ENCODE measurements at regions not wholly inside any gene's neighbourhood (a gene's known extent, or its start where the extent isn't known, plus 50 kb on each side); places are given as distances from the start of the nearest gene placed in this dataset.

GRCh38 chr2:63697160-63697559 lies 108.4 kb downstream of the MDH1 start:
- Histone ChIP-seq H3K27ac (ENCODE audit: low read depth in 2 of 2, low read length in 1 of 2) (no peak overlapping the region), H3K36me3 (replicated peaks in 1 of 2; ENCODE audit: control insufficient read depth in 1 of 2, insufficient read depth in 2 of 2, low read length in 1 of 2) (no peaks in the 10 kb centered on the region), H3K9me3 (no peaks in the 10 kb centered on the region), H3K9me2 (no peaks in the 10 kb centered on the region), H3F3A (replicated peaks; ENCODE audit: insufficient read depth) (peaks cover 9% of the 10 kb centered on the region), H4K20me1 (ENCODE audit: insufficient read depth) (no peaks in the 10 kb centered on the region), H3K4me1 (ENCODE audit: control insufficient read depth in 1 of 2, insufficient read depth in 2 of 2, low read depth in 1 of 2, low read length in 1 of 2) (peaks cover 7 to 9% of the 10 kb centered on the region in 2 experiments; a peak in 3 of 4 replicates), H3K4me2 (no peak overlapping the region), H3K9ac (no peak overlapping the region), H3K27me3 (ENCODE audit: insufficient read depth) (no peaks in the 10 kb centered on the region), H3K79me2 (ENCODE audit: insufficient read depth) (no peaks in the 10 kb centered on the region), H2AFZ (ENCODE audit: low read depth) (no peak overlapping the region), H3K4me3 (ENCODE audit: low read depth in 2 of 2, low read length in 1 of 2) (no peak overlapping the region)
- WGBS (ENCODE audit: low lambda C conversion rate), result 95% methylated on average over 4 of the region's 4 CpGs
- DNase-seq, result no peak
- TF ChIP-seq YY1 (IDR thresholded peaks at IDR 0.05; ENCODE audit: low read depth), result no peak
- TF ChIP-seq CHD2 (IDR thresholded peaks at IDR 0.05; ENCODE audit: low read length, partially characterized antibody), result no peak
- no peak for TF ChIP-seq SMC3 (IDR thresholded peaks at IDR 0.05; ENCODE audit: low read depth, low read length)
- no peak for TF ChIP-seq SIN3A (IDR thresholded peaks at IDR 0.05; ENCODE audit: borderline replicate concordance, low read depth, low read length)
- POLR2A ChIA-PET, result no interaction called here
- CTCF ChIA-PET, result interaction anchor here (1.1 to 2.3 kb wide), 2 partner anchors 164 to 196 kb away, joined by 3 to 15 read pairs; no protein-coding TSS in a partner anchor

GRCh38 chr2:63698786-63699548 lies 110.2 kb downstream of the MDH1 start:
- CTCF ChIA-PET, result interaction anchor here (0.6 to 2.6 kb wide), 33 partner anchors 9 to 351 kb away, joined by 3 to 48 read pairs (median 5); partner anchors contain the start of gene UGP2
- Histone ChIP-seq H3K9me2 (no peaks in the 10 kb centered on the region), H2AFZ (ENCODE audit: low read depth) (peak overlapping the region; percentile 81), H3K9ac (peak overlapping the region; percentile 32; the same call in 1 of the 2 replicates), H3K27me3 (ENCODE audit: insufficient read depth) (no peaks in the 10 kb centered on the region), H3K4me2 (peak overlapping the region; percentile 36), H3K4me3 (ENCODE audit: low read depth in 2 of 2, low read length in 1 of 2) (no peak overlapping the region; a peak in 1 of 4 replicates), H3K27ac (ENCODE audit: low read depth in 2 of 2, low read length in 1 of 2) (peak overlapping the region; percentile 29 to 56; a peak in 3 of 4 replicates), H3F3A (replicated peaks; ENCODE audit: insufficient read depth) (peaks cover 9% of the 10 kb centered on the region), H3K79me2 (ENCODE audit: insufficient read depth) (no peaks in the 10 kb centered on the region), H3K9me3 (no peaks in the 10 kb centered on the region), H4K20me1 (ENCODE audit: insufficient read depth) (no peaks in the 10 kb centered on the region), H3K36me3 (replicated peaks in 1 of 2; ENCODE audit: control insufficient read depth in 1 of 2, insufficient read depth in 2 of 2, low read length in 1 of 2) (no peaks in the 10 kb centered on the region), H3K4me1 (ENCODE audit: control insufficient read depth in 1 of 2, insufficient read depth in 2 of 2, low read depth in 1 of 2, low read length in 1 of 2) (peaks cover 5 to 9% of the 10 kb centered on the region in 2 experiments; a peak in 3 of 4 replicates)
- 54% methylated on average over 6 of the region's 6 CpGs for WGBS (ENCODE audit: low lambda C conversion rate)
- POLR2A ChIA-PET, result interaction anchor here (1.0 kb wide), 1 partner anchor 110 kb away, joined by 3 read pairs; the partner anchor contains the start of genes MDH1 and WDPCP
- peak; percentile 42 for DNase-seq
- TF ChIP-seq NFIC (IDR thresholded peaks at IDR 0.05; ENCODE audit: borderline replicate concordance), result peak; percentile 18; the same call in 1 of the 2 replicates
- TF ChIP-seq ZBTB33 (IDR thresholded peaks at IDR 0.05; ENCODE audit: borderline replicate concordance, low read depth), result no peak
- TF ChIP-seq RAD21 (IDR thresholded peaks at IDR 0.05; ENCODE audit: low read length), result peak; percentile 78
- TF ChIP-seq PBX3 (IDR thresholded peaks at IDR 0.05), result peak; percentile 8; the same call in 1 of the 2 replicates
- no peak for TF ChIP-seq MXI1 (IDR thresholded peaks at IDR 0.05; ENCODE audit: low read depth, low read length)
- TF ChIP-seq JUND (IDR thresholded peaks at IDR 0.05), result peak; percentile 35; the same call in 1 of the 2 replicates
- TF ChIP-seq FOXM1 (IDR thresholded peaks at IDR 0.05; ENCODE audit: low read depth), result no peak
- no peak for TF ChIP-seq MEF2A (IDR thresholded peaks at IDR 0.05; ENCODE audit: borderline replicate concordance, low read depth)
- no peak for TF ChIP-seq EZH2phosphoT487 (IDR thresholded peaks at IDR 0.05; ENCODE audit: borderline replicate concordance, low read depth)
- no peak for TF ChIP-seq IRF3 (IDR thresholded peaks at IDR 0.05; ENCODE audit: low read depth, low read length)
- no peak for TF ChIP-seq RFX5 (IDR thresholded peaks at IDR 0.05; ENCODE audit: low read length)
- no peak for TF ChIP-seq GABPA (IDR thresholded peaks at IDR 0.05; ENCODE audit: low read depth)
- no peak; the same call in 1 of the 2 replicates for TF ChIP-seq TCF12 (IDR thresholded peaks at IDR 0.05)
- TF ChIP-seq POLR2AphosphoS5 (IDR thresholded peaks at IDR 0.05; ENCODE audit: low read depth, low read length), result no peak
- TF ChIP-seq USF1 (IDR thresholded peaks at IDR 0.05; ENCODE audit: borderline replicate concordance, low read depth), result no peak
- no peak for TF ChIP-seq CHD2 (IDR thresholded peaks at IDR 0.05; ENCODE audit: low read length, partially characterized antibody)
- TF ChIP-seq CTCF (IDR thresholded peaks at IDR 0.05), result peak; percentile 71

All from SK-N-SH (cell line).